A549 (cell line): ENCODE measurements at regions not wholly inside any gene's neighbourhood (a gene's known extent, or its start where the extent isn't known, plus 50 kb on each side); places are given as distances from the start of the nearest gene placed in this dataset.

Experiments
- CBX8 ChIP-seq: fragments of 200-600 bp; sonication (generic); IDR thresholded peaks from 2 replicates; pipeline ENCODE4 v1.6.1; 2016
- CHD4 ChIP-seq: fragments of 200-600 bp; sonication (generic); IDR thresholded peaks from 2 replicates; pipeline ENCODE4 v1.6.1; 2016; ENCODE audit warnings: antibody characterized with exemption, mild to moderate bottlenecking, borderline replicate concordance
- HDAC2 ChIP-seq: fragments of 200-600 bp; sonication (generic); IDR thresholded peaks from 2 replicates; pipeline ENCODE4 v1.6.1; 2016
- KDM1A ChIP-seq: fragments of 200-600 bp; sonication (generic); IDR thresholded peaks from 2 replicates; pipeline ENCODE4 v1.6.1; 2016; ENCODE audit warnings: low read depth, mild to moderate bottlenecking
- POLR2A ChIP-seq: IDR thresholded peaks from 2 replicates; pipeline ENCODE4 v1.6.1; 2012; ENCODE audit warnings: mild to moderate bottlenecking, low read length
- RAD21 ChIP-seq, 2 experiments: fragments of >200 bp in 1 of 2; sonication (Bioruptor Twin) in 1 of 2; formaldehyde crosslinking in 1 of 2; IDR thresholded peaks in 1 of 2; conservative IDR thresholded peaks in 1 of 2; 2 replicates in 1 of 2; 3 replicates in 1 of 2; pipeline ENCODE4 v1.6.1; 2012 to 2018; ENCODE audit warnings: inconsistent platforms in 1 of 2
- TF ChIP-seq, protein P1 (sequence below): fragments of >200 bp; sonication (Bioruptor Twin); formaldehyde crosslinking; IDR thresholded peaks from 3 replicates; pipeline ENCODE4 v1.5.1; 2016

DNA sequence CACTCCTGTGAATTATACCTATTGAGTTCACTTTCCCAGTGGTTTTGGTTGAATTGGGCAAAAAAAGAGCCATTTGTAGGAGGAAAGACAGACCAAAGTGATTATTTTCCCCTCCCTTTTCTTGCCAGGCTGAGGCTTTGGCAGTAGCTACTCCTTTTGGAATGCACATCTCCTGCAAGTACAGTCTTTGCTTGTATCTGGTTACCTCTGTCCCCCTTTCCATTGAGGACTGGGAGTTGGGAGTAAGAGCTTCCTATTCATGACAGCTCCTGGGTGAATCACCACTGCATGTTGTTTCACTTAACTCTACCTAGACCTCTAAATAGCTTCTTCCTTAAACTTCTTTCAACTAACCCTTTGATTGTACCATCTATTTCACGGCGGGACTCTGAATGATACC is 695.3 kb upstream of the ZNF804A start:
- TF ChIP-seq, protein P1, sequence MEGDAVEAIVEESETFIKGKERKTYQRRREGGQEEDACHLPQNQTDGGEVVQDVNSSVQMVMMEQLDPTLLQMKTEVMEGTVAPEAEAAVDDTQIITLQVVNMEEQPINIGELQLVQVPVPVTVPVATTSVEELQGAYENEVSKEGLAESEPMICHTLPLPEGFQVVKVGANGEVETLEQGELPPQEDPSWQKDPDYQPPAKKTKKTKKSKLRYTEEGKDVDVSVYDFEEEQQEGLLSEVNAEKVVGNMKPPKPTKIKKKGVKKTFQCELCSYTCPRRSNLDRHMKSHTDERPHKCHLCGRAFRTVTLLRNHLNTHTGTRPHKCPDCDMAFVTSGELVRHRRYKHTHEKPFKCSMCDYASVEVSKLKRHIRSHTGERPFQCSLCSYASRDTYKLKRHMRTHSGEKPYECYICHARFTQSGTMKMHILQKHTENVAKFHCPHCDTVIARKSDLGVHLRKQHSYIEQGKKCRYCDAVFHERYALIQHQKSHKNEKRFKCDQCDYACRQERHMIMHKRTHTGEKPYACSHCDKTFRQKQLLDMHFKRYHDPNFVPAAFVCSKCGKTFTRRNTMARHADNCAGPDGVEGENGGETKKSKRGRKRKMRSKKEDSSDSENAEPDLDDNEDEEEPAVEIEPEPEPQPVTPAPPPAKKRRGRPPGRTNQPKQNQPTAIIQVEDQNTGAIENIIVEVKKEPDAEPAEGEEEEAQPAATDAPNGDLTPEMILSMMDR, result no peak
- TF ChIP-seq HDAC2 (no peak), POLR2A (no peak), KDM1A (no peak), RAD21 (conservative IDR thresholded peaks at IDR 0.05 in 1 of 2, IDR thresholded peaks at IDR 0.05 in 1 of 2) (no peak), CHD4 (no peak), CBX8 (no peak)
